ENCODE measurements at regions not wholly inside any gene's neighbourhood (a gene's known extent, or its start where the extent isn't known, plus 50 kb on each side); places are given as distances from the start of the nearest gene placed in this dataset.
A peak's percentile ranks its signal among the peaks of the same experiment; 100 is the strongest.
"Not testable (repeated sequence)": the region's sequence is repeated elsewhere in the genome, so short reads cannot be mapped to it uniquely, and the experiment has no call there.

DNA sequence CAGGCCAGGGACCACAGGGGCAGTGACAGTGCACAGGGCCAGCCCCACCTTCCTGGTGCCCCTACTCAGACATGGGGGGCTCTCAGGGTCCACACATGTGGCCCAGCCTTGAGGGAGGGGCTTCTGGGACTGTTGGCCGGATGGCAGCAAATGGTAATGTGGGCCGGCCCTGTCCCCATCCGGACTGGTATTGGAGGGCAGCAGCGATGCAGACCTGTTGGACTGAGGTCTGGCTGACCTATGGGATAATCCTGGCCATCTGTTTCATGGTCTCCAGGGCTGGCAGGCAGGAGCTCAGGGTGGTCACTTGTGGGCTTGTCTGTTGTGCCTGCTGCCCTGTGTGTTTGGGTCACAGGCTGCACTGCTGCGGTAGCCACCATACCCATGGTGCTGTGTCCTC lies 387.5 kb downstream of the TMEM121 start:
- intact Hi-C loops (cut with DNase I), result no loop called here
- 71 to 78% methylated on average over 5 of the region's 5 CpGs for WGBS, 2 donors
- Histone ChIP-seq H3K4me3 (no peak overlapping the region), H3K27me3 (no peaks in the 10 kb centered on the region), H3K36me3 (no peaks in the 10 kb centered on the region), H3K4me1 (no peaks in the 10 kb centered on the region), H3K27ac (no peak overlapping the region), H3K9me3 (no peaks in the 10 kb centered on the region)
- ATAC-seq, result no peak
- no peak for FAIRE-seq
- peak in 2 of 6 donors; percentile 32 to 44 for DNase-seq
- TF ChIP-seq, protein P1, sequence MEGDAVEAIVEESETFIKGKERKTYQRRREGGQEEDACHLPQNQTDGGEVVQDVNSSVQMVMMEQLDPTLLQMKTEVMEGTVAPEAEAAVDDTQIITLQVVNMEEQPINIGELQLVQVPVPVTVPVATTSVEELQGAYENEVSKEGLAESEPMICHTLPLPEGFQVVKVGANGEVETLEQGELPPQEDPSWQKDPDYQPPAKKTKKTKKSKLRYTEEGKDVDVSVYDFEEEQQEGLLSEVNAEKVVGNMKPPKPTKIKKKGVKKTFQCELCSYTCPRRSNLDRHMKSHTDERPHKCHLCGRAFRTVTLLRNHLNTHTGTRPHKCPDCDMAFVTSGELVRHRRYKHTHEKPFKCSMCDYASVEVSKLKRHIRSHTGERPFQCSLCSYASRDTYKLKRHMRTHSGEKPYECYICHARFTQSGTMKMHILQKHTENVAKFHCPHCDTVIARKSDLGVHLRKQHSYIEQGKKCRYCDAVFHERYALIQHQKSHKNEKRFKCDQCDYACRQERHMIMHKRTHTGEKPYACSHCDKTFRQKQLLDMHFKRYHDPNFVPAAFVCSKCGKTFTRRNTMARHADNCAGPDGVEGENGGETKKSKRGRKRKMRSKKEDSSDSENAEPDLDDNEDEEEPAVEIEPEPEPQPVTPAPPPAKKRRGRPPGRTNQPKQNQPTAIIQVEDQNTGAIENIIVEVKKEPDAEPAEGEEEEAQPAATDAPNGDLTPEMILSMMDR (IDR thresholded peaks at IDR 0.05), result no peak

DNA sequence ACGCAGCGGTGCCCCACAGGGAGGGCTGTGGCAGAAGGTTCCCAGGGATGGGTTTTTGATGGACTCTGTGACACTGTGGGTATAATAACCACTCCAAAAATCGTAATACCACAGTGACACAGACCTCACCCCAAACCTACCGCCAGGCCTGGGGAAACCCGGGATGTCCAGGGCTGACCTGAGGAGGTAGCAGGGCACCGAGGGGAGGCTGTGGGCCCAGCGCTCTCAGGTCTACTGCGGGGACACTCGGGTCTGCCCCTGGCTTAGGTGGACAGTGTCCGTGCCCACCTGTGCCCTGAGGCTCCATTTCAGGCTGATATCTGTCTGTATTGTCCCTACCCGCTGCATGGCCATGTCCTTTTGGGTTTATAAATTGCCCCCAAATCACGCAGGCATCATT lies 387.9 kb downstream of the TMEM121 start:
- H3K36me3 ChIP-seq; H3K27me3 ChIP-seq; ATAC-seq; H3K4me1 ChIP-seq; H3K27ac ChIP-seq; H3K9me3 ChIP-seq; intact Hi-C loops (cut with DNase I); FAIRE-seq; H3K4me3 ChIP-seq: not testable (repeated sequence)
- 67 to 70% methylated on average over 12 of the region's 12 CpGs for WGBS, 2 donors
- DNase-seq, result peak in 2 of 6 donors; percentile 24 to 30

DNA sequence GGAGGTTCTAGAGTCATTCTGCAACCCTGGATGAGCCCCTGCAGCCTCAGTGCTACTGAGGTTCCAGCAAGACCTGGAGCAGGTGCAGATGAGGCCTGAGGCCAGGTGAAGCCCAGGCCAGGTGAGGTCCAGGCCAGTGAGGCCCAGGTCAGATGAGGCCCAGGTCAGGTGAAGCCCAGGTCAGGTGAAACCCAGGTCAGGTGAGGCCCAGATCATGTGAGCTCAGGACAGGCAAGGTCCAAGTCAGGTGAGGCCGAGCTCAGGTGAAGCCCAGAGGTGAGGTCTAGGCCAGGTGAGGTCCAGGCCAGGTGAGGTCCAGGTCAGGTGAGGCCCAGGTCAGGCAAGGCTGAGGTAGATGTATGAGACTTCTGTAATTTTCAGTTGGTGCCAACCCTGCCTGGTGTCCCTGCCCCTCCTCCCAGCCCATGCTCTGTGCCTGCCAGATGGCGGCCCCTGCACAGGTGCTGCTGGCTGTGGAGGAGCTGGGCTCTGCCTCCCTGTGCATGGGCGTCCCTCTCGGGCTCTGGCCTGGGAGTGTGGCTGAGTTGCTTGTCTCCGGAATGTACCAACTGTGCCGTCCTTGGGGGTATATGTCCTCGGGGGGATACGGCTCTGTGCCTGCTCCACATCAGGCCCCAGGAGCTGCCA lies 388.5 kb downstream of the TMEM121 start:
- no peak for FAIRE-seq
- DNase-seq, result peak in 2 of 6 donors; percentile 36 to 48
- TF ChIP-seq, protein P1 (IDR thresholded peaks at IDR 0.05), result no peak
- no peak overlapping the region for H3K4me3 ChIP-seq
- no peaks in the 10 kb centered on the region for H3K4me1 ChIP-seq
- 68 to 82% methylated on average over 7 to 8 of the region's 8 CpGs for WGBS, 2 donors
- intact Hi-C loops (cut with DNase I), result no loop called here
- H3K27ac ChIP-seq, result no peak overlapping the region
- no peak for ATAC-seq
- H3K27me3 ChIP-seq, result no peaks in the 10 kb centered on the region
- H3K36me3 ChIP-seq, result no peaks in the 10 kb centered on the region
- H3K9me3 ChIP-seq, result no peaks in the 10 kb centered on the region

DNA sequence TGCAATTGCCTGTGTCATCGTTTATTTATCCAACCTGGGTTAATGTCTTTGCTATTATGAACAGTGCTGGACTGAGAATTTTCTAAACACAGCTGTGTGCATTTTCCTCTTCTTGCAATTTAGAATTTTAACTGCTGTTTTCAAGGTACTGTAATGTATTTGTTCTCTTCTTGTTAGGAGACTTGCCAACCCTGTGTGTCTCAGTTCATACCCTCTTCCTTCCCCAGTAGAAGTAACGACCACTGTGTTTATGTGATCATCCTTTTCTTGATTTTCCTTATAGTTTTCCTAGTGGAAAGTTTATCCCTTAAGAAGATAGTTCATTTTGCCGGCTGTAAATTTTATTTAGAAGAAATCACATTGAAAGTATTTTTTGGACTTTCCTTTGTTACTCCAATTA lies 389.2 kb downstream of the TMEM121 start:
- DNase-seq; H3K4me3 ChIP-seq; intact Hi-C loops (cut with DNase I); H3K9me3 ChIP-seq; H3K27me3 ChIP-seq; H3K27ac ChIP-seq; ATAC-seq; FAIRE-seq; H3K36me3 ChIP-seq; H3K4me1 ChIP-seq: not testable (repeated sequence)
- 45 to 54% methylated on average over 3 of the region's 3 CpGs for WGBS, 2 donors

DNA sequence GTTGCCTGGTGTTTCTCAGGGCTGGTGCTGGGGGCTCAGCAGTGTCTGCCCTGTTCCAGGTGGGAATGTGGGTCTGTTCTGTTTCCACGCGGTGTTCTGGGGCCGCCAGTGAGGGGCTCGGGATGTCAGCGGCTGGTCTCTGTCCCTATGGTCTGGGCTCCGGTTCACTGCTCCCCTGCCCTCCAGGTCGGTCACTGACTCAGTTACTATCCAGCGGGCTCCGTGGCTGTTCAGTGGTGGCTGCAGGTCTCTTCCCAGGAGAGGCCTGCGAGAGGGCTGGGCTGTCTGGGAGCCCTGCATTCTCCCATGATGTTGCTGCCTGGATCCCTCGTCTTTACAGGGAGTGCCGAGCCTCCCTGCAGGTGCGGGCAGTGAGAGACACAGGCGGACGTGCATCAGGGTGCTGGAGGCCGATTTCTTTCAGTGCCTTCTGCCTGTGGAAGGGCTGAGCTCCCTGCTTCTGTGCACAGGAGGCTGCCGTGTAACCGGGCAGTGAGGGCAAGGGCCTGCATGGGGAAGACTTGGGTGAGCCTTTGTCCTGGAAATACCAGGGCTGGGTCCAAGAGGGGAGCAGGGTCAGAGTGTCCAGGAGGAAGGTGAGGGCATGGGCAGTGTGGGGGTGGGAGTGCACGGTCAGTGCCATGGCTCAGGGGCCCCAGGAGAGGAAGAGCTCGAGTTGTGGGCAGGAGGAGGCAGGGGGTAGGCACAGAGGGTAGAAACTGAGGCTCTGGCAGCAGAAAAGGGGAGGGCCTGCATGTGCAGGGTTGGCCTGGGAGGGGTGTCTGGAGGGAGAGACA lies 391.0 kb downstream of the TMEM121 start:
- FAIRE-seq, result not testable (repeated sequence)

DNA sequence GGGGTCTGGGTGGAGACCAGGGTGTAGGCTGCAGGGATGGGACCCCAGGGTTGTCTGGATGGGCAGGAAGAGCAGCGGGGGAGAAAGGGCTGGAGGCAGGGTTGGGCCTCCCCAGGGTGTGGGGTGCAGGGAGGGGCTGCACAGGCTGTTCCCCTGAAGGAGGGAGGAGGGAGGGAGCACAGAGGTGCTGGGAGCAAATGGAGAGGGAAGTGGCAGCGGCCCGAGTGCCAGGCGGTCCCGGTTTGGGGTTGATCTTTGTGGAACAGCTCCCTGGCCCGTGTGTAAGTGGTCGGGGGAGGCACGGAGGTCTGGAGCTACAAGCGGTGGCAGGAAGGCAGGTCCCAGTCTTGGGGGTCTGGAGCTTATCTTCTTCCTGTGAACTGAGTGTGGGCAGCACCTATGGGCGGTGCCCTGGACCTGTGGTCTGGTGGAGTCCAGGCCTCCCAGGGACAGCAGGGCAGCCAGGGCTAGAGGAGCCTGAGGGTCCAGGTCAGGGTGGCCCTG lies 391.6 kb downstream of the TMEM121 start:
- DNase-seq, result peak in 2 of 6 donors; percentile 38 to 45

More for the DNA sequence above, 391.0 kb downstream of the TMEM121 start:
- DNase-seq, result peak in 2 of 6 donors; percentile 29 to 32
- H3K4me3 ChIP-seq; H3K36me3 ChIP-seq; ATAC-seq; H3K9me3 ChIP-seq; H3K27me3 ChIP-seq; intact Hi-C loops (cut with DNase I); H3K27ac ChIP-seq; H3K4me1 ChIP-seq: not testable (repeated sequence)
- WGBS, 2 donors, result 71 to 78% methylated on average over 20 of the region's 20 CpGs

More for the DNA sequence above, 391.6 kb downstream of the TMEM121 start:
- Histone ChIP-seq H3K27me3 (no peaks in the 10 kb centered on the region), H3K4me1 (no peaks in the 10 kb centered on the region), H3K36me3 (no peaks in the 10 kb centered on the region), H3K27ac (no peak overlapping the region), H3K4me3 (no peak overlapping the region), H3K9me3 (no peaks in the 10 kb centered on the region)
- WGBS, 2 donors, result 82 to 83% methylated on average over 10 of the region's 10 CpGs
- intact Hi-C loops (cut with DNase I), result no loop called here
- ATAC-seq (no peak), FAIRE-seq (no peak)
- TF ChIP-seq, protein P1 (IDR thresholded peaks at IDR 0.05), result no peak
